Uterus (tissue), 2 donors: ENCODE measurements at regions not wholly inside any gene's neighbourhood (a gene's known extent, or its start where the extent isn't known, plus 50 kb on each side); places are given as distances from the start of the nearest gene placed in this dataset.

ENCODE experiments used
- POLR2A ChIP-seq, 2 donors: fragments of 450-650 bp; IDR thresholded peaks; one replicate each; pipeline ENCODE4 v1.6.1; 2016; ENCODE audit warnings: antibody characterized with exemption in 2 of 2, mild to moderate bottlenecking in 1 of 2, moderate library complexity in 1 of 2
- TF ChIP-seq, protein P1 (sequence below), 4 experiments: fragments of 200-600 bp in 2 of 4; fragments of 450-650 bp in 2 of 4; sonication (generic) in 2 of 4; IDR thresholded peaks; one replicate each; pipeline ENCODE4 v1.5.1; 2016 to 2019; ENCODE audit warnings: antibody characterized with exemption in 4 of 4, mild to moderate bottlenecking in 2 of 4, moderate library complexity in 1 of 4

DNA sequence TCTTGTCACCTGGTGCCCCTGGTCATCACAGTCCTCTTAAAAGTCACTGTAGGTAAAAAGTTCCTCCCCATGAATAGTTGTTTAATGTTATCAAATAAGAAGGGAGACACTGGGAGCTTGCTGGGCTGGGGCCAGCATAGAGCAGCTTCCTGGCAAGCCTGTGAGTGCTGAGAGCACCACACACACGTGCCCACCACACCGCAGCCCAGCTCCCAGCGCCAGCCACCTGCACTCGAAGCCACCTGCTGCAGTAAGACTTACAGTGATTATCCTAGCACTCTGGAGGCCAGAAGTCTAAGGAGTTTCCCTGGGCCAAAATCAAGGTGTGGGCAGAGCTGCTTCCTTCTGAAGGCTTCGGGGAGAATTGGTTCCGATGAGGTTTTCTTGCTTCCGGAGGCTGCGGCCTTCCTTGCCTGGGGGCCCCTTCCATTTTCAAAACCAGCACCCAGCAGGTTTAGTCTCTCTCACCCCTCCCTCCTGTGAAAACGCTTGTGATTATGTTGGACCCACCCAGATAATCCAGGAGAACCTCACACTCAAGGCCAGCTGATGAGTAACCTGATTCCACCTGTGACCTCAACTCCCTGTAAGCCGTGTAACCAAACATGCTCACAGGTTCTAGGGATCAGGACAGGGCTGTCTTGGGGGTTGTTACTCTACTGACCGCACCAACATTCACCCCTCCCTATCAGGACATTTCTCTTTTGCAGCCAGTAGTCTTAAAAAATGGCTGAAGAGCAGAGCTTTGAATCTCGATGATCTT, 687.2 kb downstream of the TBC1D22A start:
- TF ChIP-seq, protein P1, sequence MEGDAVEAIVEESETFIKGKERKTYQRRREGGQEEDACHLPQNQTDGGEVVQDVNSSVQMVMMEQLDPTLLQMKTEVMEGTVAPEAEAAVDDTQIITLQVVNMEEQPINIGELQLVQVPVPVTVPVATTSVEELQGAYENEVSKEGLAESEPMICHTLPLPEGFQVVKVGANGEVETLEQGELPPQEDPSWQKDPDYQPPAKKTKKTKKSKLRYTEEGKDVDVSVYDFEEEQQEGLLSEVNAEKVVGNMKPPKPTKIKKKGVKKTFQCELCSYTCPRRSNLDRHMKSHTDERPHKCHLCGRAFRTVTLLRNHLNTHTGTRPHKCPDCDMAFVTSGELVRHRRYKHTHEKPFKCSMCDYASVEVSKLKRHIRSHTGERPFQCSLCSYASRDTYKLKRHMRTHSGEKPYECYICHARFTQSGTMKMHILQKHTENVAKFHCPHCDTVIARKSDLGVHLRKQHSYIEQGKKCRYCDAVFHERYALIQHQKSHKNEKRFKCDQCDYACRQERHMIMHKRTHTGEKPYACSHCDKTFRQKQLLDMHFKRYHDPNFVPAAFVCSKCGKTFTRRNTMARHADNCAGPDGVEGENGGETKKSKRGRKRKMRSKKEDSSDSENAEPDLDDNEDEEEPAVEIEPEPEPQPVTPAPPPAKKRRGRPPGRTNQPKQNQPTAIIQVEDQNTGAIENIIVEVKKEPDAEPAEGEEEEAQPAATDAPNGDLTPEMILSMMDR (IDR thresholded peaks at IDR 0.05), result no peak
- no peak for TF ChIP-seq POLR2A (IDR thresholded peaks at IDR 0.05)
